ENCODE measurements at regions not wholly inside any gene's neighbourhood (a gene's known extent, or its start where the extent isn't known, plus 50 kb on each side); places are given as distances from the start of the nearest gene placed in this dataset. TPM values are rescaled to one million over a fixed set of nuclear protein-coding genes. Genes with fewer than 3 reads are reported as not detected.

DNA sequence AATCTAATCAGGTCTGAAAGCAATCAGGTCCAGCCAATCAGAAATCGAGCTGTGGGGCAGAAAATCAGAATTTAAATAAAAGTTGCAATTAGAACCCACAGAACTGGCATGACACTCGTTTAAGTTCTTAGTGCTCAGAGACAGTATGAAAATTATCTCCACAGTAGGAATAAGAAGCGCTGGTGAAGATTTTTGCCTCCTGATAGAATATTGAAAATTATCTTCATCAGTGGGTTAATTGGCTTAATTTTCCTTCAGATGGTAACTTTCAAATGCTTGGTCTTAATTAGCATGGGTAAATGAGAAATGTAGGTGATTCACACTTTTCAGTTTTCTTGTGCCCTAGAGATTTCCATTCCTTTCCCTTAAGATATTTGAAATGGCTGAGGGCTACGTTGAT lies 109.1 kb upstream of the MDFIC2 start:
- no peak for DNase-seq (ENCODE audit: low read depth in 2 of 3, low spot score in 2 of 3)

DNA sequence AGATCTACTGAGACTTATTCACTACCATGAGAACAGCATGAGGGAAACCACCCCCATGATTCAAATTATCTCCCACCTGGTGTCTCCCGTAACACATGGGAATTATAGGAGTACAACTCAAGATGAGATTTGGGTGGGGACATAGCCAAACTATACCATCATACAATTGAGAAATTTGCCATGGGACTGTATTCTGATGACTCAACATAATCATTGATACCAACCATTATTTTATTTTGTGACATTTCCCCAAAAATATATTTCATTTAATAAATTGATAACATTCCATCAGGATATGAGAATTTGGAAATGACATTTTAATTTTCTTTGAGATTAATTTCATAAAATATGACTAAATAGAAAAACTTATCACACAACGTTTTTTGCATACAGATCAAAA lies 96.6 kb upstream of the MDFIC2 start:
- no peak for DNase-seq (ENCODE audit: low read depth in 2 of 3, low spot score in 2 of 3)

DNA sequence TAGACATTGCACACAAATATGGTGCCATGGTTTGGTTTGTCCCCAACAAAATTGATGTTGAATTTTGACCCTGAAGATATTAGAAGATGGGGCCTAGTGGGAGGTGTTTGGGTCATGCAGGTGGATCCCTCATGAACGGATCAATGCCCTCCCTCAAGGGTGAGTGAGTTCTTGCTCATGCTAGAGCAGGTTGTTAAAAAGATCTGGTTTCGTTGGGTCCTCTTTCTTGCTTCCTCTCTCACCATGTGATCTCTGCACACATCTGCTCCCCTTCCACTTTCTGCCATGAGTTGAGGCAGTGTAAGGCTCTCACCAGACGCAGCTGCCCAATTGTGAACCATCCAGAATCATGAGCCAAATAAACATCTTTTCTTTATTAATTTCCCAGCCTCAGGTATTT lies 87.8 kb upstream of the MDFIC2 start:
- no peak for DNase-seq (ENCODE audit: low read depth in 2 of 3, low spot score in 2 of 3)

DNA sequence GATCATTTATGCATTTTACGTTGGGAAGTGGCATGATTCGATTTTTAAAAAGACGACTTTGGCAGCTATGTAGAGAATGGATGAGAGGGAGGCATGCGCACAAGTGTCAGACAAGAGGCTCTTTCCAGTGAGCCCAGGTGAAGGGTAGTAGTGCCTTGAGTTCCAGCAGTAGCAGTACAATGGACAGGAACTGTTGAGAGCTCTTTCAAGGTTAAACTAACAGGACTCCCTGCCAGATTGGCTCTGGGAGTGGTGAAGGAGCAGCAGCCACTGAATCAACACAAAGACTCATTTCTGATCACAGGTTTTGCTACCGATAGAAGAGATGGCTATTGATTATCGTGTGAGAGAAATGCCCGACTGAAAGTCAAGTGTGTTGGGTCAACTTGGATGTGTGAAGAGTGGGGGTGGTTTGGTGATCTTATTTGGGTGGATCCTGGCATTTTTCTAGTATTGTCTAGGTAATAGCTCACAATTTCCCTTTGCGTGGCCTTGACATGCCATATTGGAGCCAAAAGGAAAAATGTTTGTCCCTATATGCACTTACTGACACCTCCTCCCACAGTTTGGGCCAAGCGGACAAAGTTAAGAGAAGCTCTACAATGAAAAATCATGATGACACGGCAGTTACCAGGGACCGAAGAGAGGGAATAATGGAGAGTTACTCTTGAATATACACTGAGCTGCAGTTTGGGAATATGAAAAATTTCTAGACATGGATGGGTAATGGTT lies 81.6 kb upstream of the MDFIC2 start:
- no peak for DNase-seq (ENCODE audit: low read depth in 2 of 3, low spot score in 2 of 3)

DNA sequence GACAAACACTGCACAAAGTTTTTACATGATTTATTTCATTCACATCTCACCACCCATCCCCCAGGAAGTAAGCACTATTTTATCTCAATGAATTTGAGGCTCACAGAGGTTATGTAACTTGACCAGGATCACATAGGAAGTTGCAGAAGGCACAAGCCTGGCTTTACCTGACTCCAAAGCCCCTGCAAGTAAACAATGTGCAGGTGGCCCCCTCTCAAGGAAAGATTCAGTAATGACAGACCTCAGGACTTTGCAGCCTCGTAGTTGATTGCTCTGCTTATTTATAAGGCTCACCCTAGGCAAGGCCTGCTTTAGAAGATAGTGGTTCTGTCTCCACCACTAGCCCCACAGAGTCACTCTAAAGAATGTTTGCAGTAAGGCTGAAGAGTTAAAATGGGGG lies 79.8 kb upstream of the MDFIC2 start:
- DNase-seq (ENCODE audit: low read depth in 2 of 3, low spot score in 2 of 3): no peak

DNA sequence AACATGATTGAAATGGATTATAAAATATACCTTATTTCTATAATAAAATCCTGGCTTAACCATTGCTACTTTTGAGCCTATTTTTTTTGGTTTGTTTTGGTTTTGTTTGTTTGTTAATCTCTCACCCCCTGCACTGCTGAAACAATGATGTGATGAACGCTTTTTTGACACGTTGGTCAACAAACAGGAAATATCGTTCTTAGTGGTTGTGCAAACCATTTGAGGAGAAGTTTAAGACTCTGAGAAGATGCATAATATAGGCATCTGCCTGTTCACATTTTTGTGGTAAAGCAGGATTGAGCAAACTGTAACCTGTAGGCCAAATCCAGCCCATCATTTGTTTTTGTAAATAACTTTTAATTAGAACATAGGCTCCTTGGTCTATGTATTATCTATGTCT lies 75.5 kb upstream of the MDFIC2 start:
- DNase-seq (ENCODE audit: low read depth in 2 of 3, low spot score in 2 of 3): no peak

DNA sequence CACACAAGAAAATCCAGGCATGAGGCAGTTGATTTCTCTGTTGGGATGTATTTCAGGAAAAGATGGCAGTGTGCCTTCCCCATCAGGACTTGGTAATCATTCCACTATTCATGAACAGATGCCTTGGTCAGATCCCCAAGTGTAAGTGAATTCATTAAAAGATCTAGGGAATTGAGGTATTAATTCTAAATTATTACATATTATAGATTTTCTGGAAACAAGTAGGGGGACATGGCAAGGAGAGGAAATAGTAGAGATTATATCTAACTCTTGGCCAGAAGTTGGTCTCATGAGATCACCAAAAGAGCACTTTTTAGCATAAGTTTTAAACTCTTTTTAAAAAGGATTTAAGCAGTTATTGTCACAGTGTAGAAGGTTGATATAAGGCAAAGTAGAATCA lies 74.4 kb upstream of the MDFIC2 start:
- DNase-seq (ENCODE audit: low read depth in 2 of 3, low spot score in 2 of 3): no peak

DNA sequence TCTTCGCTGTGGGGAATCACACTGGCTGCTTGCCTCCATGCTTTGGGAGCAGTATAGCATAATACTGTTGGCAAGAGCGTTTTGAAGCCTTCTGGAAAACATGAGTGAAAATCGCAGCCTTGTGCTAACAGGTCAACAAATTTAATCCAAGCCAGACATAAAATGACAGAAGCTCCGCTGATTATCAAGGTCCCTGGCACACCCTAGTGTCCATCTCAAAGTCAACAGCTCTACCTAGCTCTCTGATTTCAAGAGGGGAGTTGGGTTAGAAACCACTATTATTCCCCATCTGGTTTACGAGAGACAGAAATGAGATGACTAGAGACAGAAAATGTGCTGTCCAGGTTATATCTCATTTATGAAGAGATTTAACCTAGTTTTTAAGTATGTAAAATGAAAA lies 73.6 kb upstream of the MDFIC2 start:
- DNase-seq (ENCODE audit: low read depth in 2 of 3, low spot score in 2 of 3): no peak

DNA sequence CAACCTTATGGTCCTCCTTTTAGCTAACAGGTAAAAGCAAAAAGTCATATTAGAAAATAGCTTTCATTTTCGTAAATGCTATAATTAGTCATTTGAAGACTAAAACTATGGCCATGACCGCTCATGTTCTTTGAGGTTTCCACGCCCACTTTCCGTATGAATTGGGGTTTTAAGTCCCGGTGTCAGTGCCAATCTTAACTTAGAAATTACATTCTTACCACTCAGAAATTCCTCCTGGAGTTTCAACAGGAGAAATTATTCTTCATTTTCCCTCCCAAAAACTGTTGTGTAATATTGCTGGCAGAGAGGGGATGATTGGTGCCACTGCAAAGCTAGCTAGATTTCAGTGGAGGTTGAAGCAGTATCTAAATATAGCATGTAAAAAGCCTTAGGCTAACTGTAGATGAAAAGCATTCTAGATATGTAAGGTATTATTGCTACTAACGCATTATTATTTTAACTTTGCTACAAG lies 71.0 kb upstream of the MDFIC2 start:
- DNase-seq (ENCODE audit: low read depth in 2 of 3, low spot score in 2 of 3): no peak

DNA sequence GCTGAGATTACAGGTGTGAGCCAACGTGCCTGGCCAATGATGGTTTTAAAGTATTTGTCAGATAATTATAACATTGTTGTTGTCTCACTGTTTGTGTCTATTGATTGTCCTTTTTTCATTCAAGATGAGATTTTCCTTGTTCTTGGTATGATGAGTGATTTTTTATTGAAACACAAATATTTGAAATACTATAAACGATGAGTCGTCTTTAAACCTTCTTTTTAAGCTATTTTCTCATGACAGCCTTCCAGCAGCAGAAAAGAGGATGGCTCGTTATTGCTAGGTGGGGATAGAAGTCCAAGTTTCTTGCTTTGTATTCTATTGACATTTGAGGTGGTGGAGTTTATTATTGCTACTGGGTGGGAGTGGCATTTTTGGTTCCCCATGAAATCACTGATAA lies 61.7 kb upstream of the MDFIC2 start:
- DNase-seq (ENCODE audit: low read depth in 2 of 3, low spot score in 2 of 3): no peak

Small RNA genes in the stretch of these regions (small RNA-seq; reads per million reads assigned to genes)
- gene COX6CP6 (not detected), gene RNU6-281P (not detected)

Data from hematopoietic multipotent progenitor cell (in vitro differentiated cells).